GM20431 (cell line): ENCODE measurements at regions not wholly inside any gene's neighbourhood (a gene's known extent, or its start where the extent isn't known, plus 50 kb on each side); places are given as distances from the start of the nearest gene placed in this dataset.

Experiments
- in situ Hi-C: fragments of 300-500 bp; cut with MseI, MboI; formaldehyde crosslinking; loops from one replicate; pipeline ENCODE4 v1.15.0; 2020; ENCODE audit warnings: low sequenced_read_pairs; ENCODE audit not compliant: unreplicated experiment

GRCh38 chr10:10850214-10850613 is 167.5 kb upstream of the CELF2 start:
- in situ Hi-C loops: no loop called here

- in situ Hi-C loops: no loop called here
Observed at GRCh38 chr10:10852464-10852863, 165.2 kb upstream of the CELF2 start.

- in situ Hi-C loops: no loop called here
Observed at GRCh38 chr10:10853954-10854353, 163.7 kb upstream of the CELF2 start.

GRCh38 chr10:10854725-10855124 is 162.9 kb upstream of the CELF2 start:
- in situ Hi-C loops: no loop called here

GRCh38 chr10:10855151-10855581 is 162.5 kb upstream of the CELF2 start:
- in situ Hi-C loops: no loop called here

- in situ Hi-C loops: no loop called here
Observed at GRCh38 chr10:10860455-10860976, 157.2 kb upstream of the CELF2 start.

GRCh38 chr10:10865303-10865702 is 152.4 kb upstream of the CELF2 start:
- in situ Hi-C loops: no loop called here

GRCh38 chr10:10865913-10866312 is 151.8 kb upstream of the CELF2 start:
- in situ Hi-C loops: no loop called here

- in situ Hi-C loops: no loop called here
Observed at GRCh38 chr10:10869592-10869991, 148.1 kb upstream of the CELF2 start.

GRCh38 chr10:10870523-10871241 is 147.0 kb upstream of the CELF2 start:
- in situ Hi-C loops: no loop called here

- in situ Hi-C loops: no loop called here
Observed at GRCh38 chr10:10871352-10871751, 146.3 kb upstream of the CELF2 start.

GRCh38 chr10:10872035-10872673 is 145.5 kb upstream of the CELF2 start:
- in situ Hi-C loops: no loop called here

GRCh38 chr10:10872764-10873163 is 144.9 kb upstream of the CELF2 start:
- in situ Hi-C loops: no loop called here

- in situ Hi-C loops: no loop called here
Observed at GRCh38 chr10:10873289-10873688, 144.4 kb upstream of the CELF2 start.

- in situ Hi-C loops: no loop called here
Observed at GRCh38 chr10:10873915-10874314, 143.8 kb upstream of the CELF2 start.

- in situ Hi-C loops: no loop called here
Observed at GRCh38 chr10:10878963-10879362, 138.7 kb upstream of the CELF2 start.

- in situ Hi-C loops: no loop called here
Observed at GRCh38 chr10:10881117-10881813, 136.4 kb upstream of the CELF2 start.

GRCh38 chr10:10883737-10884136 is 133.9 kb upstream of the CELF2 start:
- in situ Hi-C loops: no loop called here

GRCh38 chr10:10886861-10887531 is 130.7 kb upstream of the CELF2 start:
- in situ Hi-C loops: no loop called here
